Suprapubic skin (tissue), 4 donors: ENCODE measurements at regions not wholly inside any gene's neighbourhood (a gene's known extent, or its start where the extent isn't known, plus 50 kb on each side); places are given as distances from the start of the nearest gene placed in this dataset.
"Not testable (repeated sequence)": the region's sequence is repeated elsewhere in the genome, so short reads cannot be mapped to it uniquely, and the experiment has no call there.

Experiments used
- EP300 ChIP-seq: sonication (generic); formaldehyde crosslinking; IDR thresholded peaks from one replicate; pipeline ENCODE4 v1.6.1; 2017; ENCODE audit warnings: antibody characterized with exemption
- POLR2A ChIP-seq, 2 donors: fragments of 450-650 bp; IDR thresholded peaks; one replicate each; pipeline ENCODE4 v1.6.1; 2017; ENCODE audit warnings: antibody characterized with exemption in 2 of 2, mild to moderate bottlenecking in 2 of 2, moderate library complexity in 2 of 2
- POLR2AphosphoS5 ChIP-seq, 3 donors: sonication (generic); formaldehyde crosslinking; IDR thresholded peaks; one replicate each; pipeline ENCODE4 v1.6.1; 2017; ENCODE audit warnings: antibody characterized with exemption in 3 of 3
- TF ChIP-seq, protein P1 (sequence below), 2 donors: fragments of 200-600 bp in 1 of 2; fragments of 450-650 bp in 1 of 2; sonication (generic) in 1 of 2; IDR thresholded peaks; one replicate each; pipeline ENCODE4 v1.5.1; 2016 to 2019; ENCODE audit warnings: antibody characterized with exemption in 2 of 2, mild to moderate bottlenecking in 1 of 2, moderate library complexity in 1 of 2

DNA sequence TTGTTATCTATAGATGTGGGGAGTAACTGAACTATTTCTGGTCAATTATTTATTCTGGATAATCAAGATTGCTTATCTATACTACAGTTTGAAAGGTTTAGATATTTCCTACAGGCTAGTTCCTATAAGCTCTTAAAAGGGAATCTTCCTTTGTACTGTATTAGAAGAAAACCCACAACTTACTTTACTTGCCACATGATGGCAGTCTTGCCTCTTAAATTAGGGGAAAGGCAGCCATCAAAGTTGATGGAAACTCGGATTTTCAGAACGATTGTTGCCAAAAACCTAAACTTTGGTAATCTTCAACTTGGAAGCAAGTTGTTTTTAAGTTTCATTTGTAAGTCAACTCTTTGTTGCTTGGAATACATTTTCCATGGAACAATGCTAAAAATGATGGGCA lies 77.2 kb upstream of the AGTPBP1 start:
- TF ChIP-seq, protein P1, sequence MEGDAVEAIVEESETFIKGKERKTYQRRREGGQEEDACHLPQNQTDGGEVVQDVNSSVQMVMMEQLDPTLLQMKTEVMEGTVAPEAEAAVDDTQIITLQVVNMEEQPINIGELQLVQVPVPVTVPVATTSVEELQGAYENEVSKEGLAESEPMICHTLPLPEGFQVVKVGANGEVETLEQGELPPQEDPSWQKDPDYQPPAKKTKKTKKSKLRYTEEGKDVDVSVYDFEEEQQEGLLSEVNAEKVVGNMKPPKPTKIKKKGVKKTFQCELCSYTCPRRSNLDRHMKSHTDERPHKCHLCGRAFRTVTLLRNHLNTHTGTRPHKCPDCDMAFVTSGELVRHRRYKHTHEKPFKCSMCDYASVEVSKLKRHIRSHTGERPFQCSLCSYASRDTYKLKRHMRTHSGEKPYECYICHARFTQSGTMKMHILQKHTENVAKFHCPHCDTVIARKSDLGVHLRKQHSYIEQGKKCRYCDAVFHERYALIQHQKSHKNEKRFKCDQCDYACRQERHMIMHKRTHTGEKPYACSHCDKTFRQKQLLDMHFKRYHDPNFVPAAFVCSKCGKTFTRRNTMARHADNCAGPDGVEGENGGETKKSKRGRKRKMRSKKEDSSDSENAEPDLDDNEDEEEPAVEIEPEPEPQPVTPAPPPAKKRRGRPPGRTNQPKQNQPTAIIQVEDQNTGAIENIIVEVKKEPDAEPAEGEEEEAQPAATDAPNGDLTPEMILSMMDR (IDR thresholded peaks at IDR 0.05): peak in 1 of 2 donors; percentile 29
- TF ChIP-seq POLR2A (IDR thresholded peaks at IDR 0.05); EP300; POLR2AphosphoS5 (IDR thresholded peaks at IDR 0.05): not testable (repeated sequence)
